AG04450 (cell line): ENCODE measurements at regions not wholly inside any gene's neighbourhood (a gene's known extent, or its start where the extent isn't known, plus 50 kb on each side); places are given as distances from the start of the nearest gene placed in this dataset.

Experiments used
- CTCF ChIA-PET: fragments of 300-600, 350-600 bp; formaldehyde crosslinking; extraction: SDS; loops from one replicate; lab custom pipeline; 2022; ENCODE audit warnings: antibody characterized with exemption, inconsistent platforms; lab: Charles Lee
- POLR2A ChIA-PET: fragments of 350-600 bp; formaldehyde crosslinking; extraction: SDS; loops from one replicate; lab custom pipeline; 2021; ENCODE audit warnings: antibody characterized with exemption, inconsistent platforms; lab: Yijun Ruan, JAX
- DNase-seq: peaks from one replicate; pipeline ENCODE4 v3.0.0-alpha.2; 2011; ENCODE audit warnings: low read depth, low spot score
- H3K27ac ChIP-seq: one replicate; pipeline ENCODE4 v1.5.1; 2012; ENCODE audit warnings: low read depth, low read length, control low read depth
- H3K27me3 ChIP-seq: one replicate; pipeline ENCODE4 v1.6.0; 2012; ENCODE audit warnings: low read length; ENCODE audit not compliant: control insufficient read depth, insufficient read depth
- H3K4me3 ChIP-seq: 2 replicates; pipeline ENCODE4 v1.5.1; 2011; ENCODE audit warnings: mild to moderate bottlenecking, low read depth, low read length, control low read depth
- H3K9me3 ChIP-seq: 2 replicates; pipeline ENCODE4 v1.5.1; 2012; ENCODE audit warnings: low read length; ENCODE audit not compliant: control insufficient read depth, insufficient read depth
- CTCF ChIP-seq: IDR thresholded peaks from 2 replicates; pipeline ENCODE4 v1.5.1; 2011; ENCODE audit warnings: low read depth, low read length, control low read depth, inconsistent platforms

GRCh38 chr20:50249447-50250388, 59.1 kb downstream of the CEBPB start:
- POLR2A ChIA-PET, result no interaction called here
- no peak for TF ChIP-seq CTCF
- no peak for DNase-seq
- 0 out of 2 replicates have a peak, but pooled peaks cover 2% of the 10 kb centered on the region for H3K9me3 ChIP-seq
- no peak overlapping the region for H3K27ac ChIP-seq
- H3K4me3 ChIP-seq, result no peak overlapping the region
- CTCF ChIA-PET, result interaction anchor here (0.5 kb wide), 1 partner anchor 161 kb away, joined by 3 read pairs; no protein-coding TSS in a partner anchor
- no peaks in the 10 kb centered on the region for H3K27me3 ChIP-seq

- ChIA-PET CTCF (interaction anchor here (0.5 kb wide), 1 partner anchor 162 kb away, joined by 3 read pairs; no protein-coding TSS in a partner anchor), POLR2A (no interaction called here)
- no peak for TF ChIP-seq CTCF
- Histone ChIP-seq H3K9me3 (no peaks in the 10 kb centered on the region), H3K4me3 (no peak overlapping the region), H3K27ac (peak overlapping the region; percentile 94), H3K27me3 (no peaks in the 10 kb centered on the region)
- DNase-seq, result no peak
These were observed 60.2 kb downstream of the CEBPB start for GRCh38 chr20:50250679-50251382.

GRCh38 chr20:50251383-50251748, 60.7 kb downstream of the CEBPB start:
- Histone ChIP-seq H3K27ac (peak overlapping the region; percentile 94), H3K9me3 (no peaks in the 10 kb centered on the region), H3K4me3 (no peak overlapping the region), H3K27me3 (no peaks in the 10 kb centered on the region)
- CTCF ChIA-PET, result no interaction called here
- TF ChIP-seq CTCF, result no peak
- POLR2A ChIA-PET, result no interaction called here
- DNase-seq, result no peak

- Histone ChIP-seq H3K9me3 (no peaks in the 10 kb centered on the region; the same call in 1 of the 2 replicates), H3K4me3 (no peak overlapping the region), H3K27ac (peak overlapping the region; percentile 94), H3K27me3 (no peaks in the 10 kb centered on the region)
- peak; percentile 44 for DNase-seq
- CTCF ChIA-PET, result no interaction called here
- TF ChIP-seq CTCF, result 0 out of 2 replicates have a peak, but pooled peaks have one; percentile 3
- POLR2A ChIA-PET, result interaction anchor here (1.3 kb wide), 1 partner anchor 61 kb away, joined by 3 read pairs; the partner anchor contains the start of gene CEBPB
These were observed 61.4 kb downstream of the CEBPB start for GRCh38 chr20:50251992-50252511.
